ENCODE measurements at regions not wholly inside any gene's neighbourhood (a gene's known extent, or its start where the extent isn't known, plus 50 kb on each side); places are given as distances from the start of the nearest gene placed in this dataset.
"Not testable (repeated sequence)": the region's sequence is repeated elsewhere in the genome, so short reads cannot be mapped to it uniquely, and the experiment has no call there.

GRCh38 chr3:189375532-189375931 lies 203.8 kb downstream of the TPRG1 start:
- DNase-seq (ENCODE audit: low read depth) = no peak

DNA sequence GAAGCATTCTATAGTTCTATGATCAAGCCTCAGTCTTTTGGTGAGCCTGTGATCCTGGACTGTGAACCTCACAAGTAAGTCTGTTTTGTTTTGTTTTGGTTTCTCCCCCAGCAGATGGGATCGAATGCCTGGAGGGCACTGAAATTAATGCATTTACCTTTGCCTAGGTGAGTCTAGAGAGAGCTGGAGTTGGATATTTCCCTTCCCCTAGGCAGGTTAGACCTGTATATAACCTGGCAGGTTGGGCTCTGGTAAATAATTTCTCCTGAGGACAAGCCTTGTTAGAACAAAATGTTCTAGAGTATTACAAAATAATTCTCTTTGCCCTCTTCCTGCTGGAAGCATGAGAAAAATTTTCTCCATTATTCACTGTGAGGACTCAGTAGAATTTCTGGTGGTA lies 211.9 kb downstream of the TPRG1 start:
- no peak for DNase-seq (ENCODE audit: low read depth)

- DNase-seq (ENCODE audit: low read depth) = not testable (repeated sequence)
Observed at GRCh38 chr3:189385880-189386279, 214.1 kb downstream of the TPRG1 start.

GRCh38 chr3:189386739-189387138 lies 215.0 kb downstream of the TPRG1 start:
- DNase-seq (ENCODE audit: low read depth) = no peak

DNA sequence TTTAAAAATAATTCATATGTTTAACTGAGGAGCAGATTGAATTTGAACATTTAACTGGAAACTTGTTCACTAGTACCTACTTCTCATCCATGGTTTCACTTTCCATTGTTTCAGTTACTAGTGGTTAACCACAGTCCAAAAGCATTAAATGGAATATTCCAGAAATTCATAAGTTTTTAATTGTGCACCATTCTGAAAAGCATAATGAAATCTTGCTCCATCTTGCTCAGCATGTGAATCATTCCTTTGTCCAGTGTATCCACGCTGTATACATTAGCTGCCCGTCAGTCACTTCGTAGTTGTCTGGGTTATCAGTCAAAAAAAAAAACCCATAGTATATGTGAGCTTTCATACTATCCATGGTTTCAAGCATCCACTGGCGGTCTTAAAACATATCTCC lies 217.6 kb downstream of the TPRG1 start:
- DNase-seq (ENCODE audit: low read depth) = peak; percentile 57

- peak; percentile 23 for DNase-seq (ENCODE audit: low read depth)
Observed at GRCh38 chr3:189393598-189393997, 221.8 kb downstream of the TPRG1 start.

GRCh38 chr3:189394599-189395121 lies 222.9 kb downstream of the TPRG1 start:
- no peak for DNase-seq (ENCODE audit: low read depth)

- DNase-seq (ENCODE audit: low read depth) = no peak
Observed at GRCh38 chr3:189395825-189396224, 224.1 kb downstream of the TPRG1 start.

- no peak for DNase-seq (ENCODE audit: low read depth)
Observed at GRCh38 chr3:189398656-189399055, 226.9 kb downstream of the TPRG1 start.

- DNase-seq (ENCODE audit: low read depth) = no peak
Observed at GRCh38 chr3:189401196-189401595, 229.4 kb downstream of the TPRG1 start.

DNA sequence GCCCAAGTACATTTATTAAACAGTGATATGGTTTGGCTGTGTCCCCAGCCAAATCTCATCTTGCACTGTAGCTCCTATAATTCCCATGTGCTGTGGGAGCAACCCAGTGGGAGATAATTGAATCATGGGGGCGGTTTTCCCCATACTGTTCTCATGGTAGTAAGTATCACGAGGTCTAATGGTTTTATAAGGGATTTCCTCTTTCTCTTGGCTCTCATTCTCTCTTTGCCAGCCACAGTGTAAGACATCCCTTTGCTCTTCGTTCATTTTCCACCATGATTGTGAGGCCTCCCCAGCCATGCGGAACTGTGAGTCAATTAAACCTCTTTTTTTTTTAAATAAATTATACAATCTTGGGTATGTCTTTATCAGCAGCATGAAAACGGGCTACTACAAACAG lies 228.0 kb upstream of the TP63 start:
- no peak for DNase-seq (ENCODE audit: low read depth)

GRCh38 chr3:189404024-189404423 lies 227.2 kb upstream of the TP63 start:
- DNase-seq (ENCODE audit: low read depth) = no peak

GRCh38 chr3:189404797-189405484 lies 226.2 kb upstream of the TP63 start:
- DNase-seq (ENCODE audit: low read depth) = no peak

DNA sequence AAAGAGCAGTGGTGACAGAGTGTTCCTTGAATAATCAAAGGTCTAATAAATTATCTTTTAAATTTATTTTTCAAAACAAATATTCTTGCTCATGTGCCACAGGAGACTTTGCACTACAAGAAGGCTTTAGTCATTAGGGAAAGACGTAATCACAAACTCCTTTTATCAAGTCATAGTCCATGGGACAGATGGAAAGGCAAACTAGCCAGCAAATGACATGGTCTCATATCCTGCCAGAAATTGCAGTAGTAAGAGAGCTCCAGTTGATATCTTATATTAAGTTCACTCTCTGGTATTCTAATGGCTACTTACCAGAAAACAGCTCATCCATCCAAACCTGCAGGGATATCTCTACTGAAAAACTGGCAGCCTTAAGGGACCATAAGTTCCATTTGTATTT lies 225.0 kb upstream of the TP63 start:
- DNase-seq (ENCODE audit: low read depth) = no peak

- no peak for DNase-seq (ENCODE audit: low read depth)
Observed at GRCh38 chr3:189410522-189410921, 220.7 kb upstream of the TP63 start.

DNA sequence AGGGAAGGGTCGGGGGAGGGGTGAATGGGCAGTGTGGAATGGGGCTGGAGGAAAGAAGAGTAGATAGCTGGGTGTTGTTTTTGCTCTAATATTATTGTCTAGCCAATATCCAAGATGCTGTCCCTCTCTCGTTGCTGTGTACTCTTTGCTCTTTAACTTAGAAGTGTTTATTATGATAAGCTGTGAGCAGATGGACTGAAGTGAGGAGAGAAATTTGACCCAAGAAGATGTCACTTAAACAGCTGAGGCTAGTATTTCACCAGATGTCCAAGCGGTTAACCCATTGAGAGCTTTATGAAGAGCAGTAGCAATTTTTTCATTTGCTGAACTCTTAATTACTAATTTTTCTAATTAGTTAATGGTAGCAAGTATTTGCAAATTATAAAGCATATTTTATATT lies 212.2 kb upstream of the TP63 start:
- DNase-seq (ENCODE audit: low read depth) = peak; percentile 19

- DNase-seq (ENCODE audit: low read depth) = no peak
Observed at GRCh38 chr3:189419683-189420082, 211.5 kb upstream of the TP63 start.

DNA sequence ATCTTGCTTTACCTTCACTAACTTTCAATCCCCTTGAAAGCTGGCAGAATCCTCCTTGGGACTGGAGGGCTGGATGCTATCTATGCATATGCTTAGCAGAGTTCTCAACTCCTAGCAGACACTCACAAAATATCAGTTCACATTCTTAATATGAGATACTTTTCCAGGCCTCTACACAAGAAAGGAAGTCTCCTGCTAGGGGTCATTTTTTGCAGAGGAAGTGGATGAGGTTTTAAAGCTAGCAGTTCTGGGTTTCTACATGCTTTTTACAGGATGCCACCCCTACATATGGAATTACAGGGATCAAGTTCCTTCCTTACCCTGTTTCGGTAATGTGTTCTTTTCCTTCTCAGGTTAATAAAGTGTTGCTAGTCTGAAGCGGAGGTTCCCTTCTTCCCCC lies 206.3 kb upstream of the TP63 start:
- DNase-seq (ENCODE audit: low read depth) = no peak

DNA sequence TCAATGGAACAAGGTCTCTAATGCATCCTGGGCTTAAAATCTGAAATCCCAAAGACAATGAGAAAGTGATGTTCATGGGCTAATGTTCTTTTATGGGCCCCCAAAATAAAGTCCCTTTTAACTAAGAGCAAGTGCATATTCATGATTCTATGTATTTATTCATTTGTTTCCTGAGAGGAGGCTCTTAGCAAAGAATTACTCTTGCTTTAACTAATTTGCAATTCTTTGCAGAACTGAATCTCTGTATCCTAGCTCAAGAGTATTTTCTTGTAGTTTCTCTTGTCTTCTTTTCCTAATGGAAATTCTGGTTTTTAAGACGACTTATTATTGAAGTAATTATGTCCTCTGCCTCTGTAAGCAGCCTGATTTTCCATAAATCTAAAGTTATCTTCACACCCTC lies 202.2 kb upstream of the TP63 start:
- DNase-seq (ENCODE audit: low read depth) = no peak

DNA sequence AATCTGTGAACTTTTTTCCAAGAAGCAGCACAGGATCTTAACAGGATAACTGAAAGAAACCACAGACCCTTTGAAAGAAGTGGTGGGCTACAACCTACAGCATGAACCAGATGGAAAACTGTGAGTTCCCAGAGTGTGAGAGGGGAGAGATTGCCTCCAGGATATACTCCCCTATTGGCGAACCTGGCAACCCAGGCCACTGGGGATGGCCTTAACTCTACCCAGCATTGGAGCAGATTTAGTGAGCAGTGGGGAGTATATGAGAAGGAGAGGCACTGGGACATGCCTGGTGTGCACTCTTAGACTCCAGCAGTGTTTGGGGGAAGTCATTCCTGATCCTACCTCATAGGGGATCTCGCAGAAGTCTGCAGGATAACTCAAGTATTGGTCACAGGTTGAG lies 201.0 kb upstream of the TP63 start:
- DNase-seq (ENCODE audit: low read depth) = no peak

DNA sequence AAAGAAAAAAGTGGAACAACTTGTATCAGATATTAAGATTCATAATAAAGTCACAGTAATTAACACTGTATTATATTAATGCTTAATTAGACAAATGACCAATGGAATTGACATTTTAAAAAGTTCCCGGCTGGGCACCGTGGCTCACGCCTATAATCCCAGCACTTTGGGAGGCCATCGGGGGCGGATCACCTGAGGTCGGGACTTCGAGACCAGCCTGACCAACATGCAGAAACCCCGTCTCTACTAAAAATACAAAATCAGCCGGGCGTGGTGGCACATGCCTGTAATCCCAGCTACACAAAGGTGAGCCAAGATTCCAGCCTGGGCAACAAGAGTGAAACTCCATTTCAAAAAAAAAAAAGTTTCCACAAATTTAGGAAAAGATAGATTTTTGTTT lies 188.9 kb upstream of the TP63 start:
- DNase-seq (ENCODE audit: low read depth) = not testable (repeated sequence)

DNA sequence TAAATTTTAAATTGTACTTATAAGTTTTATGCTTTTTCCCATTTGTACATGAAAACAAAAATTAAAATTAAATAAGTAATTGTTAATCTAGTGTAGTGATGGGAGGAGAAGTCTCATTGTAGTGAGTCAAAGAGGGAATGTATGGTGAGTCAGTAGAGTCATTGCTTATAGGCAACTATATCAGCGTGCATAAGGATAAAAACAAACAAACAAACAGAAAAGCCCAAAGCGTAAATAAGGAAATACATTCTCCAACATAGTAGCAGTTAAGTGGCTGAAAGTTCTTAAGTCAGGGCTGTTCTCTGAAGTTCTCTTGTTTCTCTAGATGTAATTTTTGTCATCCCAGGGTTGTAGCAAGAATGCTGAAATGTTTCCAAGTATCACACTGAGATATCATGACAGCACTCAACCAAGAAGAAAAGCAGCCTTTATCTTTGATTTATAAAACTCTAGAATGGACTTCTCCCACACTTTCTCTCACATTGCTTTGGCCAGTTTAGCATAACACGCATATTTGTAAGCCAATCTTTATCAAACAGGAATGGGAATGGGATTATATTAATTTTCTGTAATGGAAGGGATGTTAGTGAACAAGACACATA lies 184.1 kb upstream of the TP63 start:
- no peak for DNase-seq (ENCODE audit: low read depth)

- DNase-seq (ENCODE audit: low read depth) = no peak
Observed at GRCh38 chr3:189449084-189449483, 182.1 kb upstream of the TP63 start.

GRCh38 chr3:189455009-189455408 lies 176.2 kb upstream of the TP63 start:
- DNase-seq (ENCODE audit: low read depth) = no peak

Data from RPMI7951 (cell line).